GM10248 (cell line): ENCODE measurements at regions not wholly inside any gene's neighbourhood (a gene's known extent, or its start where the extent isn't known, plus 50 kb on each side); places are given as distances from the start of the nearest gene placed in this dataset.
"Not testable (repeated sequence)": the region's sequence is repeated elsewhere in the genome, so short reads cannot be mapped to it uniquely, and the experiment has no call there.

Experiments
- CTCF ChIA-PET: fragments of 300-600 bp; sonication (Branson Sonifier 250); formaldehyde crosslinking; extraction: SDS; loops from one replicate; lab custom pipeline; 2021; ENCODE audit warnings: antibody characterized with exemption; lab: Yijun Ruan, JAX
- POLR2A ChIA-PET: fragments of 350-650 bp; sonication (Branson Sonifier 250); formaldehyde crosslinking; extraction: SDS; loops from one replicate; lab custom pipeline; 2020; ENCODE audit warnings: antibody characterized with exemption; lab: Yijun Ruan, JAX
- DNase-seq: peaks from one replicate; pipeline ENCODE4 v3.0.0; 2012; ENCODE audit errors: extremely low spot score
- CTCF ChIP-seq: IDR thresholded peaks from 2 replicates; pipeline ENCODE4 v1.5.1; 2012; ENCODE audit warnings: mild to moderate bottlenecking, low read depth; ENCODE audit errors: extremely low read depth, missing control alignments, control extremely low read depth

DNA sequence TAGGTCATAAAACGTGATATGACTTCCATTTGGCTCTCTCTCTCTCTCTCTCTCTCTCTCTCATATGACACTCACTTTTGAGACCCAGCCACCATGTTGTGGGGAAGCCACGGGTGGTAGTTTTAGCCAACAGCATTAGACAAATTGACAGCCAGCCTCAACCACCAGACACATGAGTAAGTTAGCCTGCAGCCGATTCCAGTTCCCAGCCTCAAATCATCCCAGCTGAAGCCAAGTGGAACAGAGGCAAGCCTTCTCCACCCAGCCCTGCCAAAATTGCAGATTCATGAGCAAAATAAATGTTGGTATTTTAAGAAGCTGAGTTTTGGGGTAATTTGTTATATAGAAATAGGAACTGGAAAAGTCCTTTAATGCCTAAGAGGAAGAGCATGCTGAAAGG is 98.0 kb upstream of the DNAH14 start:
- TF ChIP-seq CTCF = no peak
- ChIA-PET POLR2A (no interaction called here), CTCF (interaction anchor here (3.7 kb wide), 1 partner anchor 20 kb away, joined by 21 read pairs; no protein-coding TSS in a partner anchor)
- no peak for DNase-seq

DNA sequence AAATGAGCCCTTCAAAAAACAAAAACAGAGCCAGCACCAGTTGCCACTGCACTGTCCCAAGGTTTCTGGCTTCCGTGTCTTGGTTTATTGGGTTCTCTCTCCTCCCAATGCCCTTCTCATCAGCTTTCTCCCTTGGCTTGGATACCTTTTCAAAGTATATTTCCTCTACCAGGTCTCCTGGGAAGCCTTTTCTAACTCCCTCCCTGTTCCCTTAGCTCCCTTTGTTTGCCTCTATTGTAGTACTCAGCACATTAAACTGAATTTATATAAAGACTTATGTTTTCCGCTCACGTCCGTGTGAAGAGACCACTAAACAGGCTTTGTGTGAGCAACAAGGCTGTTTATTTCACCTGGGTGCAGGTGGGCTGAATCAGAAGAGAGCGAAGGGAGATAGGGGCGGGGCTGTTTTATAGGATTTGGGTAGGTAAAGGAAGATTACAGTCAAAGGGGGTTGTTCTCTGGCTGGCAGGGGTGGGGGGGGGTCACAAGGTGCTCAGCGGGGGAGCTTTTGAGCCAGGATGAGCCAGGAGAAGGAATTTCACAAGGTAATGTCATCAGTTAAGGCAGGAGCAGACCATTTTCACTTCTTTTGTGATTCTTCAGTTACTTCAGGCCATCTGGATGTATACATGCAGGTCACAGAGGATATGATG is 89.7 kb upstream of the DNAH14 start:
- DNase-seq, POLR2A ChIA-PET: not testable (repeated sequence)
- CTCF ChIA-PET = interaction anchor here (4.4 kb wide), 1 partner anchor 12 kb away, joined by 25 read pairs; no protein-coding TSS in a partner anchor

DNA sequence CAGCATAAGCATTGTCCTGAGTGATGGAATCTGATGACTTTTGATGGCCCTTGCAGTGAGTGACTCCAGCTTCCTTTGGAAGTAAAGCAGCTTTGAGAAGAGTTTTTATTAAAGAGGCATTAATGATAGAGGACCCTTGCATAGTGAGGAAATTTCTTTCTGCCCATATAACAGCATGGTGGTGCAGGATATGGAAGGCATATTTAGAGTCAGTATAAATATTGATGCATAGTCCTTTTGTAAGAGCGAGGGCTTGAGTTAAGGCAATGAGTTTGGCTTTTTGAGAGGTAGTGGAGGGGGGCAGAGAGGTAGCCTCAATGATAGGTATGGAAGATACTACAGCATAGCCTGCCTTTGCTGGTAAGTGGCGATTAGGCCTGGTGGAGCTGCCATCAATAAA is 87.7 kb upstream of the DNAH14 start:
- POLR2A ChIA-PET = not testable (repeated sequence)
- CTCF ChIA-PET = interaction anchor here (1.1 to 1.3 kb wide), 2 partner anchors 9 to 10 kb away, joined by 4 to 5 read pairs; no protein-coding TSS in a partner anchor

DNA sequence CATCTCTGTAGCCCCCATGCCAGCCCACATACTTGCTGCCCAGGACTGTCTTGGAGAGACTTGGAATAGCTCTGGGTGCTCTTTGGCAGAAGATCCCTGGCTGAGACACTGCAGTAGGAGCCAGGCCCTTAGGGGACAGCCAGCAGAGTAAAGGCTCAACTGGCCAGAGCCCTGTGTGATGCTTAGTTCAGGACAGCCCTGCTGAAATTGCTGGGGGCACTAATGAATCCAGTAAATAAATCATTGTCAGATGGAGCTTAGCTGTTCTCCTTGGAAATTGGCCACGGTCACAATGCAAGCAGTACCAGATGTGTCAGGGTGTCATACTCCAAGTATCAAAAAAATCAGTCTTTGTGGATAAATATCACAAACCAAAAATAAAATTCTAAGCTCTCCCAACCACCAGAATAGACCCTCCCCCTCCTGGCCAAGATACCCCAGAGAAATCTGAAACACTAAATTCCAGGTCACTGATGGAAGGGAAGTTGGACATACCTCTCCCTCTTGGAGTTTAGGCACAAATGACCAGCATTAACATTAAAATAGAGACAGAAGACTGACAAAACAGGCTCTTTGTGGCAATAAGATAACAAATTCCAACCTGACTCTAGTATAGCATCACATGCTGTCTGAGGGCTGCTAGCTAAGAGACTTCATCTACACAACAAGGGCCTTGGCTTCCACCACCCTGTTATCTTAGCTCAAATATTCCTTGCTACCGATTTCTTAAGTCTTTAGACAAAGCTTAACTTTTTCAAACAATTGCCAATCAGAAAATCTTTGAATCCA is 83.2 kb upstream of the DNAH14 start:
- no peak for DNase-seq
- no peak for TF ChIP-seq CTCF
- POLR2A ChIA-PET = no interaction called here
- CTCF ChIA-PET = interaction anchor here (0.8 to 2.1 kb wide), 7 partner anchors 8 to 333 kb away, joined by 4 to 8 read pairs (median 5); no protein-coding TSS in a partner anchor

More for the DNA sequence above, 87.7 kb upstream of the DNAH14 start:
- not testable (repeated sequence) for DNase-seq

- POLR2A ChIA-PET = no interaction called here
- CTCF ChIA-PET = interaction anchor here (0.8 to 10.5 kb wide), 43 partner anchors 9 to 734 kb away, joined by 3 to 144 read pairs (median 4); no protein-coding TSS in a partner anchor
- DNase-seq = no peak
- no peak for TF ChIP-seq CTCF
Observed at GRCh38 chr1:224850446-224850845, 79.0 kb upstream of the DNAH14 start.

GRCh38 chr1:224851210-224851847 is 78.1 kb upstream of the DNAH14 start:
- POLR2A ChIA-PET = no interaction called here
- peak; percentile 79 for TF ChIP-seq CTCF
- peak; percentile 72 for DNase-seq
- CTCF ChIA-PET = interaction anchor here (0.6 to 10.5 kb wide), 72 partner anchors 8 to 735 kb away, joined by 3 to 144 read pairs (median 4); no protein-coding TSS in a partner anchor

DNA sequence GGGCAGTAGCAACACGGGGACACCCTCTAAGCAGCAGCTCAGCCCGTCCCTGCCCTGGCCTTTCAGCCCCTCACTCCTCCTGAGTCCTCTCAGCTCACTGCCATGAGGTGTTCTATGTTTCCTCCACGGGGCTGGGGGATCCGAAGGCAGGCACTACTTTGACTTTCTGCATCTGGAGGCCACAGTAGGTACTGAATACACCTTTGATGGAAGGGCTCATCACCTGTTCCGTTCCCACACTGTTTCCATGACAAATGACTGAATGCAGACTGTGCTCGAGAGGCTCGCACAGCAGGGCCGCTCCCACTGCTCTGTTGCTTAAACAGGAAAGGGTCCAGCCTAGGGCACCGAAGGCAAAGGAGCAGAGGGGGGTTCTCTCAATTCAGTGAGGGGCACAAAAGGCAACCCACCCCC is 77.6 kb upstream of the DNAH14 start:
- CTCF ChIA-PET = interaction anchor here (0.6 to 10.5 kb wide), 62 partner anchors 8 to 735 kb away, joined by 3 to 144 read pairs (median 4); no protein-coding TSS in a partner anchor
- no peak for DNase-seq
- POLR2A ChIA-PET = no interaction called here
- TF ChIP-seq CTCF = no peak
